AG04450 (cell line): ENCODE measurements at regions not wholly inside any gene's neighbourhood (a gene's known extent, or its start where the extent isn't known, plus 50 kb on each side); places are given as distances from the start of the nearest gene placed in this dataset.
"Not testable (repeated sequence)": the region's sequence is repeated elsewhere in the genome, so short reads cannot be mapped to it uniquely, and the experiment has no call there.

Experiments used
- CTCF ChIA-PET: fragments of 300-600, 350-600 bp; formaldehyde crosslinking; extraction: SDS; loops from one replicate; lab custom pipeline; 2022; ENCODE audit warnings: antibody characterized with exemption, inconsistent platforms; lab: Charles Lee
- POLR2A ChIA-PET: fragments of 350-600 bp; formaldehyde crosslinking; extraction: SDS; loops from one replicate; lab custom pipeline; 2021; ENCODE audit warnings: antibody characterized with exemption, inconsistent platforms; lab: Yijun Ruan, JAX
- DNase-seq: peaks from one replicate; pipeline ENCODE4 v3.0.0-alpha.2; 2011; ENCODE audit warnings: low read depth, low spot score
- H3K27ac ChIP-seq: one replicate; pipeline ENCODE4 v1.5.1; 2012; ENCODE audit warnings: low read depth, low read length, control low read depth
- H3K27me3 ChIP-seq: one replicate; pipeline ENCODE4 v1.6.0; 2012; ENCODE audit warnings: low read length; ENCODE audit not compliant: control insufficient read depth, insufficient read depth
- H3K4me3 ChIP-seq: 2 replicates; pipeline ENCODE4 v1.5.1; 2011; ENCODE audit warnings: mild to moderate bottlenecking, low read depth, low read length, control low read depth
- H3K9me3 ChIP-seq: 2 replicates; pipeline ENCODE4 v1.5.1; 2012; ENCODE audit warnings: low read length; ENCODE audit not compliant: control insufficient read depth, insufficient read depth
- CTCF ChIP-seq: IDR thresholded peaks from 2 replicates; pipeline ENCODE4 v1.5.1; 2011; ENCODE audit warnings: low read depth, low read length, control low read depth, inconsistent platforms

- no peak overlapping the region for H3K27ac ChIP-seq
- CTCF ChIA-PET: interaction anchor here (0.7 to 2.0 kb wide), 5 partner anchors 9 to 424 kb away, joined by 3 to 11 read pairs (median 4); no protein-coding TSS in a partner anchor
- H3K9me3 ChIP-seq: no peaks in the 10 kb centered on the region
- no peak overlapping the region for H3K4me3 ChIP-seq
- H3K27me3 ChIP-seq: peaks cover 11% of the 10 kb centered on the region
- DNase-seq: no peak
- POLR2A ChIA-PET: no interaction called here
- no peak for TF ChIP-seq CTCF
Observed at GRCh38 chr11:122597511-122597910, 58.0 kb upstream of the UBASH3B start.

DNA sequence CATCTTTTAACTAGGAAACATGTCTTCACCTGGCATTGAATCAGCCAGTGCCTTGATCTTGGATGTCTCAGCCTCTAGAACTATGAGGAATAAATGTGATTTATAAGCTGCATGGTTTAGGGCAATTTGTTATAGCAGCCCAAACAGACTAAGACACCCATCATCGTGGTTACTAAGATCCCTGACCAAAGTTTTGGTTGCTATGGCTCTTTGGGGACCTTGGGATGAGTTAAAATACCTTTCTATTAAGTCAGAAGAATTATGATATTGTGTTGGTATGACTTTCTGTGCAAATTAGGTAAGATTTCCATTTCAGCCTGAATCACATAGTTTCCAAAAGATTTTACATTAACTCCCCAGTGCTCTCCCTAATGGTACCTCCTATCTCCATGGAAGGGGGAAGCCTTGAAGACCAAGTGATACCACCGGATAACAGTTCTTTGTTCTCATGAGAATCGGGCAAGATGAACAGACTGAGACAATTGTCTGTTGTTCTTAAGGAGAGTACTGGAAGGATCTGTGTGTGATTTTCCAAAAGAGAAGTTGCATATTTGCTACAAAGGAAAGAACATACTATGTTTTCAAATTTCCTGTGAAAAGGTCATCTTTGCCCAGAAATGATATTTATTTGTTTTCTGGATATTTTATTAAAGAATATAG, 60.4 kb upstream of the UBASH3B start:
- TF ChIP-seq CTCF: no peak
- Histone ChIP-seq H3K27me3 (peaks cover 9% of the 10 kb centered on the region), H3K4me3 (no peak overlapping the region), H3K27ac (no peak overlapping the region), H3K9me3 (no peaks in the 10 kb centered on the region)
- CTCF ChIA-PET: interaction anchor here (0.8 kb wide), 1 partner anchor 14 kb away, joined by 4 read pairs; no protein-coding TSS in a partner anchor
- POLR2A ChIA-PET: no interaction called here
- DNase-seq: no peak

DNA sequence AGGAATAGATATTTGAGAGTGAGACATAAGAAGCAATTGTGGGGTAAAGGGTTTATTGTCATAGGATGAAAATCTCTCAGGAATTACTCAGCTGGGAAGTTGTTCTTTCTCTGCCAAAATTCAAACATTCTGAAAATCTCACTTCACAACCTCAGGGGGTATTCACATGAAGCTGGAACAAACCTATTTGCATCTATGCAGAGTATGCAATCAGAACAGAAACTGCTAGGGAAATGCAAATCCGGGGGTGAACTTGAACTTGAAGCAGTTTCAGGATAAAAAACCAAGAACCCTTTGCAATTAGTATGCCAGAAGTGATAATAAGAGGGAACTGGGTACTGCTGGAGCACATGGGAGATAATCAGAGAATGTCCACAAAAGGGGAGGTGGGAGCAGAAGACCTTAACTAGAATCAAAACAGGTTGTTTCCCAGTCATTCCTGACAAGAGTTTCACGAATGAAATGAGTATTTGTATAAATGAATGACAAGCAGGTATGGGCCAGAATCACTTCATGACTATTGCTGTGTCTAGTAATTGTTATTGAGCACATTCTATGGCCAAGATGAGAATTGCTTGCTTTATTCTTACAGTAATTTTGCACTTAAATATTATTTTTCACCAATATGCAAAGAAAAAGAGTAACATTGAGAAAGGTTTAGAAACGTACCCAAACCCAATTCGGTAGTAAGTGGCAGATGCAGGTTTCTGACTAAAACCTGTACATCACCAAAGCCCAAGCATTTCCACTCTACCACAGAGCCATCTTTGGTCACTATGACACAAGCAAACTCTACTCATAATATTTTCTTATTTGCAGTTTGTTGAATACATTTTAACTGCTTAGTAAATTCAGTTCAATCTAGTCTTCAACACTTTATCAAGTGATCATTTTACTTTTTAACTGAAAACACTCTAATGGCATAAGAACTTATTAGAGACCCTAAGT, 61.8 kb upstream of the UBASH3B start:
- no peak for TF ChIP-seq CTCF
- H3K4me3 ChIP-seq: no peak overlapping the region
- no peaks in the 10 kb centered on the region for H3K9me3 ChIP-seq
- DNase-seq: no peak
- POLR2A ChIA-PET: no interaction called here
- no peak overlapping the region for H3K27ac ChIP-seq
- CTCF ChIA-PET: interaction anchor here (0.8 kb wide), 1 partner anchor 13 kb away, joined by 4 read pairs; no protein-coding TSS in a partner anchor
- peaks cover 6% of the 10 kb centered on the region for H3K27me3 ChIP-seq

DNA sequence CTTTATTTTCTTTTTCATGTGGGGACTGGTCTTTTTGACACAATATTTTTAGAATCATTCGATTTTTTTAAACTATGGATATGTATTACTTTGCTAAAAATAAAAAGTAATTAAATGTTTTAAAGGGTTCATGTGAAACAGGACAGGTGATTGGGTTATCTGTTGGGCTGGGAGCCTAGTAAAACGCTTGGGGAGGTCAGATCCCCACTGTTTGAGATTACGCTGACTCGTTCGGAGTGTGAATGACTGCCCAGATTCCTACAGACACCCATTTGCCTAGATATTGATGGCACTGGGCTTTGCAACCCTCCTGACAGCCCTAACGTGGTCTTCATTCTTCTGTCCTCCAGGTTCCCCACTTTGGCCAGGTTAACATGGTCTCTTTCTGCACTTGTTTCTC, 62.9 kb upstream of the UBASH3B start:
- TF ChIP-seq CTCF: no peak
- POLR2A ChIA-PET: no interaction called here
- CTCF ChIA-PET: interaction anchor here (0.7 kb wide), 1 partner anchor 388 kb away, joined by 4 read pairs; no protein-coding TSS in a partner anchor
- peaks cover 9% of the 10 kb centered on the region for H3K27me3 ChIP-seq
- no peaks in the 10 kb centered on the region for H3K9me3 ChIP-seq
- DNase-seq: no peak
- H3K27ac ChIP-seq: no peak overlapping the region
- H3K4me3 ChIP-seq: no peak overlapping the region

- ChIA-PET CTCF (interaction anchor here (0.8 kb wide), 1 partner anchor 198 kb away, joined by 3 read pairs; no protein-coding TSS in a partner anchor), POLR2A (no interaction called here)
- no peak for DNase-seq
- peaks cover 3% of the 10 kb centered on the region for H3K27me3 ChIP-seq
- H3K9me3 ChIP-seq: no peaks in the 10 kb centered on the region
- no peak overlapping the region for H3K27ac ChIP-seq
- no peak overlapping the region for H3K4me3 ChIP-seq
- TF ChIP-seq CTCF: no peak
Observed at GRCh38 chr11:122584670-122585069, 70.9 kb upstream of the UBASH3B start.

DNA sequence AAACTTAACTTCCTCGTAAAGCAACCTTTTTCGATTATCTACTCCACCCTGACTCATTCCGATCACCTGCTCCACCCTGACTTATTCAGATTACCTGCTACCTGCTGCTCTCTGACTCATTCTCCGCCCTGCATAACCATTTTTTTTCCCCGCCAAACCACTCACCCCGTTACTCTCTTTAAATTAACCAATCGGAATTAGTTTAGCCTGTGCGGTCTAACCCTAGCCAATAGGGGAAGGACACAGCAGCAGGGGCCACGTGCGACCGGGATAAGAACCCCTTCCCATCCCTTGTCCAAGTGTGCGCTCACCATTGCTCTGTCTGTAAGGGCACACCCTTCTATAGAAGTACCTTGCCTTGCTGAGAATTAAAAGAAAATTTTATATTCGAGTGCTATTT, 75.5 kb upstream of the UBASH3B start:
- H3K9me3 ChIP-seq, H3K27me3 ChIP-seq, H3K27ac ChIP-seq, H3K4me3 ChIP-seq, DNase-seq, POLR2A ChIA-PET: not testable (repeated sequence)
- CTCF ChIA-PET: interaction anchor here (0.6 to 7.8 kb wide), 19 partner anchors 9 to 1385 kb away, joined by 3 to 57 read pairs (median 4); no protein-coding TSS in a partner anchor
